Left lobe of liver (tissue), 2 donors: ENCODE measurements at regions not wholly inside any gene's neighbourhood (a gene's known extent, or its start where the extent isn't known, plus 50 kb on each side); places are given as distances from the start of the nearest gene placed in this dataset.
A peak's percentile ranks its signal among the peaks of the same experiment; 100 is the strongest.
"Not testable (repeated sequence)": the region's sequence is repeated elsewhere in the genome, so short reads cannot be mapped to it uniquely, and the experiment has no call there.

Experiments
- ATAC-seq: fragments of 200-7000 bp; cut with Tn5 transposase; one replicate; pipeline ENCODE4 v1.9.1; 2020; ENCODE audit warnings: mild to moderate bottlenecking, moderate library complexity
- DNase-seq: peaks from one replicate; pipeline ENCODE4 v3.0.0-alpha.2; 2020; ENCODE audit warnings: low spot score
- donor health status: DM: no; HTN: no; CAD: no; lungs with moderate emphysema.
- donor health status: DM: no; HTN: yes; CAD: no.

DNA sequence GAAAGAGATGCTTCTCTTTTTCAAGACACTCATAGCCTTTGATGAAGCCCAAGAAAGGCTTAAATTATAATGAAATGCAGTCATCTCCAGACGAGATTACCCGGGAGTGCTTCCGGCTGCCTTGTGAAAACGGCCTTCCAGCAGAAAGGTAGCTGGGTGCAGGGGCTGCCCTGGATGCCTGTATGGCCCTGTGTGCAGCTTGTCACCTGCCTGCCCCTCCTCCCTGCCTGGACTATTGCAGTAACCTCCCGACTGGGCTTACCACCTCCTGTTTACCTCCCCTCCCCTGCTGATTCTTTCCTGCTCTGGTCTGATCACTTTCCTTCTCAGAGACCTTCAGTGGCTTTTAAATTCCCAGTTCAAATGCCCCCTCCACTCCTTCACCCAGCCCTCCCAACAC lies 126.4 kb upstream of the SYT13 start:
- no peak for DNase-seq
- ATAC-seq = no peak

DNA sequence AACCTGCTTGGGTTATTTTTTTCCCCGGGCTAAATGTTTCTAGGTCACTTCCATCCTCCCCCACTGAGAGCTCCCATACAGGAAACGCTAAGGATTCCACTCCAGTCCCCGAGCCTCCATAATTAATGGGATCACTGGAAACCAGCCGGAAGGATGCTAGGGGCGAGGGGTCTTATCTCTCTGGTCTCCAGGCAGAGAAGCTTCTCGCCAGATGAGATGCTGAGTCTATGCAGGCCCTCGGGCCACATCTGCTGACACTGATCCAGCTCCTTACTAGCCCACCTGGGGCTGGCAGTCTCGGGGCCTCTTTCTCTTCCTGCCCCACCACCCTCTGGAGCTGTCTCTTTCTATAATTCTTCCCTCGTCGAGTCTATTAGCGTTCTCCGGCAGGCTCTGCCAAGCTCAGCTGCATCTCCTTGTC lies 125.9 kb upstream of the SYT13 start:
- DNase-seq = no peak
- no peak for ATAC-seq

DNA sequence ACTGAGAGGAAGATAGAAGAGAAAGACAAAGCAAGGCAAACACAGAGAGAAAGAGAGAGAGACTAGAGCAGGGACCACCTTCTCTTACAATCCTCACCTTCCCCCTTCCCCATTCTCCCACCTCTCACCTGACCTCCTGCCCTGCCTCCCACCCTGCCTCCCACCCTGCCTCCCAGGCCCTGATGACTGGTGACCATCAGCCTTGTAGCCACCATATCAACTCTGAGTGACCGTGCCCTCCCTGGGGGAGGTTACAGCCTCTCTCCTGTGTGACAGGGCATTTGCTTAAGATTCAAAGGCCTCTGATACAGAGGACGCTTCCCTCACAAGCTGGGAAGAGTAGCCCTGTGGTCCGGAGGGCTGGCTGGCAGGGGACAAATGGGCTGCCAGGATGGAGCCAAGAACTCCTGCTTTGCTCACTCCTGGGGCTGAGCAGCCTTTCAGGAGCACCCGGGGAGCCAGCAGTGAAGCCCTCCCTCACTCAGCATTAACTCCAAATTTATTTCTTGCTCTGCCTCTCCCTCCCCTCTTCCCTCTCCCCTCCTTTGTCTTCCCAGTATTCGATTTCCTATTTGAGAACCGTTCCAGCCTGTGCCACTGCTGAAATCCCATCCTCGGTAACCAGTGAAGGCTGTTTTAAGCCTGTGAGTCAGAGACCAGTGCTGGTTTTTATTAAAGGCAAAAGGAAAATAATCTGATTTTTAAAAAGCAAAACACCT lies 125.2 kb upstream of the SYT13 start:
- ATAC-seq (no peak), DNase-seq (no peak)

DNA sequence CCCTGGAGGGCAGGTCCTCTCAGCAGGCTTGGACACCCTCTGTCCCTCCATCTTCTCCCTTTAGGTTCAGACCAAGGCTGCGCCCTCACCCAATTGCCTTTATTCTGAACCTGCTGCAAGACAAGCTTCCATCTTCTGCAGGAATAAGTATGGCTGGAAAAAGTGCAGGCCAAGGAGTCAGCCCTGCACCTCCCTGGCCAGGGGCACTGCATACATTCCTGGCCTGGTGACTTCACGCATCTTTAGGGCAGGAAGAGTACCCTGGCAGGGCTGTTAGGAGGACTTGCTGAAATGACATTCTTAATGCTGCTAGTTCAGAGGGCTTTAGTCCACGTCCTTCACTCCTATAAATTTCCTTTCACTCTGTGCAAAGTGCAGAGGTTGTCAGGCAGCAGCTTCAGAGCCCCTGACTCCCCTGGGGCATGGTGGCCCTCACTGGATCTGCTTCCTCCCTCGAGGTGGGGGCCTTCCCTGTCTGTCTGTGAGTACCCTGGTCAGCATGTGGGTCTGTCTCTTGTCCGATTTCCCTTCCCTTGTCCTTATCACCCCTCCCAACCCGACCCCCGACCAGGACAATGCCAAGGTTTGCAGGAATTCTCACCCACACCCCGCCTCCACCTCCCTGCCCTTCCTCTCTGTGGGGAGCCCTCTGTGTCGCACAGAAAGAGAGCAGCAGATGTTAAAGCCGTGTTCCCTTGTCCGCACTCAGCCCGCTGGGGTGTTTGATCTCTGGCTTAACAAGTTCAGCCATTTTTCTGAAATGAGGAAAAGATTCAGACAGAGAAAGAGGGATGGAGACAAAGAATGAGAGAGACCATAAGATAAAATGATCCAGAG lies 124.5 kb upstream of the SYT13 start:
- no peak for DNase-seq
- ATAC-seq = no peak

DNA sequence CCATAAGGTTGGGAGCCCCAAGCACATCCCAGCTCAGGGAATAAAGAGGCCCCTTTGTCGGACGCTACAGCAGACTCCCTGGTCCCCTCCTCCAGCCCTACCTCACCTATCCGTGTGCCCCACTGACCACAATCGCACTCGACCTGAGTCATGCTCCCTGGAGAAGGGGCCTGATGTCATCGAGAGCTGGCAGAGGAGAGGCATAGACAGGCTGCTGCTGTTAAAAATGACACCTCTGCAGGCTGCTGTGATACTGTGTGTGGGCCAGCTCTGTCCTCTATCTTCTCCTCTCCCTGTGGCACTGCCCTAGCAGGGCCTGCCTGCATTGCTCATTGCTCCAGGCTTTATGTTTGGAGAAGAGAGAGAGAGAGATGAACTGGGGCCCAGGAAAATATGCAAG lies 123.4 kb upstream of the SYT13 start:
- DNase-seq = no peak
- no peak for ATAC-seq

DNA sequence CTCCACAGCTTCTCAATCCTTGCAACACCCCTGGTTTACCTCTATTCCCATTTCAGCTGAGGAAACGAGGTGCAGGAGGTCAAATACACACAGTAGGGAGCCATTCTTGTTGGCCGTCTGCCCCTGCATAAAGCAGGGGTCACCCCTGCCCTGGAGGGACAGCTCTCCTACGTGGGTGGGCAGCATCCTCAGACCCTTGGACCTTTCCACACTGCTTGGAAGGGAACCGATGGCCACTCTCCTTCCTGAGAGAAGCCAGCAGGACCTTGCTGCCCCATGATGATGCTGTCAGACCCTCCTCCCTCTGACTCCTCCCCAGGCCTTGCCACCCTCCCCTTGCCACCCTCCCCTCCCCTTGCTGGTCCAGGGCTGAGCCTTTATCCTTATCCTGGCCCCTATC lies 121.1 kb upstream of the SYT13 start:
- ATAC-seq = no peak
- DNase-seq = no peak

DNA sequence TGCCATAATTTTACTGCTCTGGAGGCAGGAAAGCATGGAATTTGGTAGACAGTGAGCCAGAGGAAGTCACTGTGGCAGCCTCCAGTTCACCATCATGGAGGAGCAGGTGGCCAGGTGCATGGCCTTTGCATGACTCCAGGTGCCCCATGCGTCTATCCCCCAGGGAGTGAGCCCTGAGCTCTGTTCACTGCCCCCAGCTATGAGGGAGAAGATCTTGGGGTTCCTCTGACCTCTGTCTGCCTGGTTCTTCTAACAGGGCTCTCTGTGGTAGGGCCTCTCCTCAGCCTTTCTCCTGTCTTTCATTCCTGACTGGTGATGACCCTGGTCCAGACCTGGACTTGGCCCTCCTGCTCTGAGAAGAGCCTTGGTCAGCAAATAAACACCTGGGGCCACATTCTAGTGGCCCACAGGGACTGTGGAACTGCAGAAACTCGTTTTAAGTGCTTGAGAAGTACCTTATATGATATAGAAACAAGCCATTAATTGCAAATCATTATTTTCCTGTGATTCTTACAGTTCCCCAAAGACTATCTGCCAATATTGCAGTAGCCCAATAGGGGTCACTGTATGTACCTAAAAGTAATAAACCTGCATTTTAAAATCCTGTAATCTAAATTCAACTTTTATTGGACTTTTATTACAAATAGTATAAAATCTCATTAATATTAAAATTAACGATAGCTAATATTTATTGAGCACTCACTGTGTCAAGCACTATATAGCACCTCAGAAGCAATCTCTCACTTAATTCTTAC lies 120.0 kb upstream of the SYT13 start:
- no peak for DNase-seq
- ATAC-seq = peak; percentile 69

DNA sequence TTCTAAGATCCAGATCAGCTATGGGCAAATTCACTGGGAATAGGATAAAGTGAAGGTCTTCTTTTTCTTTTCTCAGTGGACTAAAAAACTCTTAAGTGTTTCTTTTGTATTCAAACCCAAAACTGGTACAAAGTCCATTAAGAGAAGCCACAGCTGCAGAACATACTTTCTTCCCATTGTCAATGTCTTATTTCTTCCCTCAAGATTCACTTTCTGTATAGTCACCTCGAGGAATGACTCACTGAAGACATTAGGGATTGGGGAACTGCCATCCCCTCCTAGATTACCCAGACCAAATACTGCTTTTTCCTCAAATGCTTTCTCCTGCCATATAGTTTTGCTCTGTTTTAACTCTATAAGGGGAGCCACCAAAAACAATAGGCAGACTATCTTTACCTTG lies 117.4 kb upstream of the SYT13 start:
- not testable (repeated sequence) for DNase-seq, ATAC-seq

DNA sequence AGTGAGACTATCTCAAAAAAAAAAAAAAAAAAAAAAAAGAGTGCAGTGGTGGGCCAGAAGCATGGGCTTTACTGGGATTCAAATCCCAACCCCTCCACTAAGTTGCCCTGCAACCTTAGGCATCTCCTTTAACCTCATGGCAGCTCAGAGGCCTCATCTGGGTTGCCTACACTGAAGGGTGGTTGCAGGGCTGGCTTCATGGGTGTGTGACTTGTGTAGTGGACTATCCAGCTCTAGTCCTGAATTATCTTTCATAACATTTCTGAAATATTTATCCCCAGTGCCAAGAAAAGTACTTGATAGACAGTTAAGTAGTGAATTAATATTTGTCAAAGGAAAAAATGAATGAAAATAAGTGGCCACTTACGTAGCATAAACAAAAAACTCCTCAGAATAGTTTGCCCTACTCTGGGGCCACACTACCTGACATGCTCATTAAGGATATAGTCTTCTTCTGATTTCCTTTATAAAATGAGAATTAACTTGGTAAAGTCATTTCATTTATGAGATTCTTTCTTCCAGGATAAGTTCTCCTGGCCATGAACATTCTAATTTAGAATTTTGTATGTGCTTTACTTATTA lies 116.0 kb upstream of the SYT13 start:
- ATAC-seq (no peak), DNase-seq (no peak)

DNA sequence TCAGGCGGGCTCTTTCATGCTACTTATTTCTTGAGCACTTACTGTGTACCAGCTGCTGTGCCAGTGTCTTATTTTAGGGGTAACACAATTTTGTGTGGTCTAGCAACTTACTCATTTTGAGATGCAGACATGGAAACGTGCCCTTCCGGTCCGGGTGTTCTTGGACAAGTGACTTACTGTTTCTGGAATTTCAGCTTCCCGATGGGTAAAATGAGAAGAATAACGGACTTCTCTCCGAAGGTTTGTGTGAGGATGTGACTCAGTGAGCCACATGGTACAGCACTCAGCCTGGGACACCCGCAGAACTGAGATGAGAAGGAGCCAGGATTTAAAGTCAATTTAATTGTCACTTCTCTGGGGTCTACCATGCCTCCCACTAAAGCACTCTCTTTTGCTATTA lies 114.5 kb upstream of the SYT13 start:
- ATAC-seq (no peak), DNase-seq (no peak)

DNA sequence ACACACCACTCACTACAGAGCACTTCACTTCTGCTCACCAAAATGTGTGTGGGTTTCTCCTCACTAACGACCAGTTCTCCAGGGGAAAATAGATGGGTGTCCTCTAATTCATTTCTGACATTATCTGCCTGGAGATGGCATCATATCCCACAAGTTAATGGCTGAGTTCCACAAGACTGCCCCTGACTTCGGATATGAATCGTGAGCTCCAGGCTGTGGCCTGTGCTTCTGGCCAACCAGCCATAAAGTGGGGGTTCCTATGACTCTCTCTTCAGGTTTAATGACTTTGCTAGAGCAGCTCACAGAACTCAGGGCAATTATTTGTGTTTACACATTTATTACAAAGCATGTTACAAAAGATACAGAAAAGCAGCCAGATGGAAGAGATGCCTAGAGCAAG lies 113.0 kb upstream of the SYT13 start:
- DNase-seq (no peak), ATAC-seq (no peak)

DNA sequence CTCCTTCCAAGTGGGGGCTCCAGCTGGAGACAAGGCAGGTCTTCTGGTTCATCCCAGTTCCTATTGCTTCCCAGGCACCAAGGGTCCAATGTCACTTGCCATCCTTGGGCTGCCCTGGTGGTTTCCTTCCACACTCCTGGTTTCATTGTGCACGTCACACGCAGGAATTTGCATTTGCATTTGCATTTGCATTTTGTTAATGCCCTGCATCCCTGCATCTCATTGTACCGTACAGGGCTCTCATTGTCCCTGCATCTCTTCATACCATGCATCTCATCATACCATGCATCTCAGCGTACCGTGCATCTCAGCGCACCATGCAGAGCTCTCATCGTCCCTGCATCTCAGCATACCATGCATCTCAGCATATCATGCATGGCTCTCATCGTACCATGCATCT lies 112.2 kb upstream of the SYT13 start:
- ATAC-seq (no peak), DNase-seq (no peak)

DNA sequence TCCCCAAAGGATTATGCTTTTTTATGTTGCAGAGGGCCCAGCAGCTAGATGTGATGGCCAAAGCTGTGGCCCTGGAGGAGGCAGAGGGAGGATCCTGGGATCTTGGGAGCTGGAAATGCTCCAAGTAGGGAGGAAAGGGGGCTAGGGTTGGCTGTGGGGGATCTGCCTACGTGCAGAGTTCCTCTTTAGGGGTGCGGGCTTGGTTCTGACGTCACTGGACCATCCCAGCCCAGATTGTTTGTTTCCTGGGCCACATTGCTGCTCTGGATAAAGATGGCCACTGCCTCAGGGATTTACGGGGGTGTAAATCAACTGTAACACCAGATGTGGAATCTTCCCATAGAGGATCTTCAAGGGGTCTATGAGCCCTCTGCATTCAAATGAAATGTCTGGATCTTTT lies 110.3 kb upstream of the SYT13 start:
- DNase-seq = no peak
- ATAC-seq = no peak

DNA sequence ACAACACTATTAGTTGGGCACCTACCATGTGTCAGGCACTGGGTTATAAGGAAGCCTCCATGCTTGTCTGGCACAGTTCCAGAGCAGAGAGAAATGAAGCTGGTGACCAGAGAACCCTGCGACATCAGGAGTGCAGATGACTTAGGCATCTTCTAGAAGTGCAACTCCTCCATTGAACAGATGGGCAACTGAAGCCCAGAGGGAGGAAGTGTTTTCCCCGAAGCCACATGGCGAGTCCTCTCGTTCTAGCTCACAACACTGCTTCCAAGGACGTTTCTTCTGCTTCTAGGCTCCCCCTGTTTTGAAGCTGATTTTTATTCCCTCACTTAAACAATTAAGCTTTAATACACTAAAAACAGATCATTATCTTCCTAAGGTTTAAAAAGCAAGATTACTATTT lies 109.8 kb upstream of the SYT13 start:
- DNase-seq (no peak), ATAC-seq (no peak)

DNA sequence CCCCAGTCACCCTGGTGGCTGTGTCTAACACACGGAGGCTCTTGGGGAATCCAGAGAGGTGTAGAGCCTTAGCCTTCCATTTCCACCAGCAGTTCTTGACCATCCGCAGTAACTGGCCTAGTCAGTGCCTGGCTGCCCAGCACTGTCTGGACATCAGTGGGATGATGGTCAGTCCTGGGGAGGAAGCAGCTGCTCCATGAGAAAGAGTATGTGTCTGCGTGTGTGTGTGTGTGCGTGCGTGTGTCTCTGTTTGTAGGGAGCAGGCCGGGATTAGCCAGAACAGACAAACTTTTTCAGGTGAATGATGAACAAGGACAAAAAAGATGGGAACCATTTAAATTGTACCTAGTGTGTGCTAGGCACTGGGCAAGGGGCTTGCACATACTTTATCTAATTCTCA lies 109.3 kb upstream of the SYT13 start:
- DNase-seq = no peak
- no peak for ATAC-seq

DNA sequence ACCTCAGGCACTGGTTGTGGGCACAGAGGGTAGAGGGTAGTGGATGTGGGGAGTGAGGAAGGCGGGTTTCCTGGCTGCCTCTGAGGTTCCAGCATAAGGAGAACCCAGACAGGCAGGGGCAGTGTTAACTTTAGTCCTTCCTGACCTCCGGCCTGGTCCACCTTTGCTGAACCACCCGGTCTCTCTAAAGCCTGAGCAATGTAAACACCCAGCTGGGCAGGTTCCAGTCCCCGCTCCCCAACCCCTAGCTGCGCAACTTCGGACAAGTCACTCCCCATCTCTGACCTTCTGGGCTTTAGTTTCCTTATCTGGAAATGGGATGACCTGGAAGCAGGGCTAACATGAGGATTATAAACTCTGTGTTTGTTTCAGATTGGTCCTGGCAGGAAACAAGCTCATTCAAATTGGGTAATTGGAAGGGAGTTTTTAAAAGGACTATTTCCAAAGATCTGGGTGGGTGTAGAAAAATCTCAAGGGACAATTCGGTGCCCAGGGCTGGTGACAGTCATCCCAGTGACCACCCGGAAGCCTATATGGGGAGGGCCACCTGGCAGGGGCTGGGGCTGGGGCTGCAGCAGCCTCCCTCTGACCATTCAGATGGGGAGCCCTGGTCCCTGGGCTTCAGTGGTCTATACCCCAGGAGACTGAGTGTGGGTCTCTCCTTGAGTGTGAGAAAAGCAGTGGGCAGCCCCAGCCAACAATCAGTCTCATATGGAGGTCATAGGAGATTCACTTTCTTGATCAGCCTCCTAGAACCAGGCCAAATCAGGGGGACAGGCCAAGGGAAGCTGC lies 108.3 kb upstream of the SYT13 start:
- ATAC-seq (peak; percentile 81), DNase-seq (peak; percentile 95)

DNA sequence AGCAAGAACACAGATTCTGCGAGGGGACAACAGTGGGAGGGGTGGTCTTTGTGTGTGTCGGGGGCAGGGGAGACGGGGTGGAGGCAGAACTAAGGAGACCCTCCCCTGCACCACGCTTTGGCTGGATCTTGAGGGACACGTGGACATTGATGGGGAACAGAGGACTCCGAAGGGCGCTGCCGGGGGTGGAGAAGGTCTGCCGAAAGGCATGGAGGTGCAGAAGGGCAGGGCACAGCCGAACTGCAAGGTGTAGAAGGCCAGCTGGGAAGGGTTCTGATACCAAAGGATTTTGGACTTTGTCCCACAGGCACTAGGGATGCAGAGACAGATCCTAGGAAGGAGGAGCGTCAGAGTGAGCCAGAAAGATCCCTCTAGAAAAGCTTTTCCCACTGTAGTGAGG lies 107.7 kb upstream of the SYT13 start:
- DNase-seq (no peak), ATAC-seq (no peak)

DNA sequence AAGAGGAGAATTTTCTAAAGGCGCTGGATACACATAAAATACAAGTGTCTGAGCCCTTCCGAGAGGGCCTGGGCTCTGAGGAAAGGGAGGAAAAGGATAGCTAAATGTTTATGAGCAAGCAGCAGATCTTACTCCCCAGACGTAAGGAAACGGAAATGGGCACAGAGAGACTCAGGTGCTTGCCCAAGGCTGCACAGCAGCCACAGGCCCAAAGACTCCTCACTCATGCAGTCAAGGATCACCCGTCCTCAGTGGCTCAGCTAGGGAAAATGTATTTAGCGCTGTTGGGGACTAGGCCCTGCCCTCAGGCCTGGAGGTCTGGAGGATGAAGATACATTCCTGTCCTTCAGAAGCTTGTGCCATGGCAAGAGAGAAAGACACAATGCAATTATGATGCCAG lies 107.2 kb upstream of the SYT13 start:
- DNase-seq (no peak), ATAC-seq (no peak)

DNA sequence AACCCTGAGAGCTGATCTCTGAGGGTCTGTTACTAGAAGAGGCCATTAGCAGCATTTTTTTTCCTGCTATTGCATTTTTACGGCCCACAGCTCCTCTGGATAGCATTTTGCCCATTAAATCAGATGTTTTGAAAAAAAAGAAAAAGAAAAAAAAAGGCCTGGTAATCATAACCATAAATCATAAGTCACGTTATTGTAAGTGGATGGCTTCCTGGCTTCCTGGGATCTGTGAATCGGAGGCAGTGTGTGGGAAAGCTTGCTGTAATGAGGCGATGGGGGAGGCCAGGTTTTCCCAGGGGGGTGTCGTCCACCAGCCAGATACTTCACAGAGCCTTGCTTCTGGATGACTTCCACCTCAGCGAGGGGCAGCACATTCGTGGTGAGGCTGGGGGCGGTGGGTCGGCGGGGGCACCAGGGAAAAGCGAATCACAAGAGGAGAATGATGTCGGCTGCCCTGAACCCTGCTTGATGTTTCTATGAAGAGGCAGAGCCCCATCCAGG lies 106.5 kb upstream of the SYT13 start:
- ATAC-seq = no peak
- no peak for DNase-seq

DNA sequence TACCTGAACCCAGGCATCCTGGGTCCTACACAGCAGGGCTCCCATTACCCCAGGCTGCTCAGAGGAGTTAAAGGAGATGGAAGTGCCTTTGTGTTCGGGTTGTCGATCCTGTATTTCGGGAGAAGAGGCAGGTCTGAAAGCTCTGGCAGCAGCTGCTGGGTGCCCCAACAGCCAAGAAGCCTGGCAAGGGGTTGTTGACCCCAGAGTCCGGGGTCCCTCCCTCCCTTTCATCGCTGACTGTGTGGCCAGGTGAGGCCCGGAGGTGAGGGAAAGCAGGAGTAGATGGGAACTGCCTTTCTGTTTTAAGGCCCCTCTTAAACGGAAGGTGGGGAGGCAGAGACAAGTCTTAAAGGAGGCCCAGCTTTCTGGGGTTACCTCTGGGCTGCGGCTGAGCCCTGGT lies 106.0 kb upstream of the SYT13 start:
- no peak for ATAC-seq
- DNase-seq = no peak
